ENCODE measurements at regions not wholly inside any gene's neighbourhood (a gene's known extent, or its start where the extent isn't known, plus 50 kb on each side); places are given as distances from the start of the nearest gene placed in this dataset.

- H3K9ac ChIP-seq (ENCODE audit: insufficient read depth, low read depth, low read length): no peak overlapping the region
- no peaks in the 10 kb centered on the region for H3K4me1 ChIP-seq (ENCODE audit: insufficient read depth, low read length)
- FAIRE-seq (no peak), ATAC-seq (no peak), DNase-seq (ENCODE audit: low spot score) (no peak)
- intact Hi-C loops (cut with micrococcal nuclease; ENCODE audit: unreplicated experiment): loop anchor here (1.0 kb wide), 1 partner anchor 114 kb away; no protein-coding TSS in a partner anchor
- H3K27me3 ChIP-seq (ENCODE audit: control insufficient read depth in 1 of 2, insufficient read depth in 2 of 2, low read length in 2 of 2): no peaks in the 10 kb centered on the region
- 93% methylated on average over 9 of the region's 10 CpGs for WGBS (ENCODE audit: low lambda C conversion rate)
- no peak overlapping the region for H2AFZ ChIP-seq (ENCODE audit: low read length)
- H4K20me1 ChIP-seq (ENCODE audit: insufficient read depth, low read length): no peaks in the 10 kb centered on the region
- no peaks in the 10 kb centered on the region for H3K9me3 ChIP-seq (ENCODE audit: low read length)
- H3K27ac ChIP-seq (ENCODE audit: extremely low read length, insufficient read depth, low read length): no peak overlapping the region
- no peak overlapping the region for H3K4me2 ChIP-seq (ENCODE audit: low read depth, low read length)
- no peak overlapping the region for H3K4me3 ChIP-seq (replicated peaks in 1 of 3; ENCODE audit: insufficient read depth in 1 of 3, low read depth in 2 of 3, low read length in 3 of 3)
- H3K79me2 ChIP-seq (ENCODE audit: insufficient read depth, low read length): no peaks in the 10 kb centered on the region
- POLR2A ChIA-PET: no interaction called here
- no peak for TF ChIP-seq ZGPAT (CRISPR knock-in tag; IDR thresholded peaks at IDR 0.05)
- TF ChIP-seq, protein P1, sequence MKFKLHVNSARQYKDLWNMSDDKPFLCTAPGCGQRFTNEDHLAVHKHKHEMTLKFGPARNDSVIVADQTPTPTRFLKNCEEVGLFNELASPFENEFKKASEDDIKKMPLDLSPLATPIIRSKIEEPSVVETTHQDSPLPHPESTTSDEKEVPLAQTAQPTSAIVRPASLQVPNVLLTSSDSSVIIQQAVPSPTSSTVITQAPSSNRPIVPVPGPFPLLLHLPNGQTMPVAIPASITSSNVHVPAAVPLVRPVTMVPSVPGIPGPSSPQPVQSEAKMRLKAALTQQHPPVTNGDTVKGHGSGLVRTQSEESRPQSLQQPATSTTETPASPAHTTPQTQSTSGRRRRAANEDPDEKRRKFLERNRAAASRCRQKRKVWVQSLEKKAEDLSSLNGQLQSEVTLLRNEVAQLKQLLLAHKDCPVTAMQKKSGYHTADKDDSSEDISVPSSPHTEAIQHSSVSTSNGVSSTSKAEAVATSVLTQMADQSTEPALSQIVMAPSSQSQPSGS (CRISPR knock-in tag; IDR thresholded peaks at IDR 0.05): no peak
- no peak for TF ChIP-seq SKI (IDR thresholded peaks at IDR 0.05; ENCODE audit: partially characterized antibody)
- TF ChIP-seq TP53 (CRISPR knock-in tag; conservative IDR thresholded peaks at IDR 0.05): no peak
- TF ChIP-seq FUBP1 (CRISPR knock-in tag; IDR thresholded peaks at IDR 0.05; ENCODE audit: borderline replicate concordance): no peak
- TF ChIP-seq BRCA1 (CRISPR knock-in tag; IDR thresholded peaks at IDR 0.05): no peak
- TF ChIP-seq, protein P2, sequence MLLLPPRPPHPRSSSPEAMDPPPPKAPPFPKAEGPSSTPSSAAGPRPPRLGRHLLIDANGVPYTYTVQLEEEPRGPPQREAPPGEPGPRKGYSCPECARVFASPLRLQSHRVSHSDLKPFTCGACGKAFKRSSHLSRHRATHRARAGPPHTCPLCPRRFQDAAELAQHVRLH (CRISPR knock-in tag; IDR thresholded peaks at IDR 0.05; ENCODE audit: borderline replicate concordance, low read depth): no peak
- TF ChIP-seq TSC22D2 (CRISPR knock-in tag; IDR thresholded peaks at IDR 0.05; ENCODE audit: borderline replicate concordance): no peak
- no peak for TF ChIP-seq ZNF430 (CRISPR knock-in tag; IDR thresholded peaks at IDR 0.05)
- TF ChIP-seq RFX1 (IDR thresholded peaks at IDR 0.05): no peak
- no peak for TF ChIP-seq IRF1 (CRISPR knock-in tag; IDR thresholded peaks at IDR 0.05; ENCODE audit: low read depth)
- TF ChIP-seq ELF3 (CRISPR knock-in tag; IDR thresholded peaks at IDR 0.05): no peak
- TF ChIP-seq CCDC6 (CRISPR knock-in tag; IDR thresholded peaks at IDR 0.05): no peak
- no peak for TF ChIP-seq KAT8 (CRISPR knock-in tag; IDR thresholded peaks at IDR 0.05)
- TF ChIP-seq KLF6 (CRISPR knock-in tag; IDR thresholded peaks at IDR 0.05): no peak
- peaks cover 8 to 16% of the 10 kb centered on the region in 2 experiments; a peak in 3 of 5 replicates for H3K36me3 ChIP-seq (replicated peaks in 1 of 2; ENCODE audit: control insufficient read depth in 1 of 2, insufficient read depth in 2 of 2, low read length in 2 of 2)
- BruUV-seq (replicated peaks): no TSS peak
- CTCF ChIA-PET (ENCODE audit: low intra/inter-chr PET ratio, low total read pairs): interaction anchor here (1.3 to 2.8 kb wide), 2 partner anchors 116 to 127 kb away, joined by 8 to 24 read pairs; no protein-coding TSS in a partner anchor
- in situ Hi-C loops (cut with HindIII; ENCODE audit: extremely low pct_ligation_motif_present, low pct_unique_long_range_greater_than_20kb): no loop called here
Measured at GRCh38 chr22:22322792-22323191, 78.2 kb downstream of the VPREB1 start.

Measured in HepG2 (cell line).